ENCODE measurements at regions not wholly inside any gene's neighbourhood (a gene's known extent, or its start where the extent isn't known, plus 50 kb on each side); places are given as distances from the start of the nearest gene placed in this dataset.

DNA sequence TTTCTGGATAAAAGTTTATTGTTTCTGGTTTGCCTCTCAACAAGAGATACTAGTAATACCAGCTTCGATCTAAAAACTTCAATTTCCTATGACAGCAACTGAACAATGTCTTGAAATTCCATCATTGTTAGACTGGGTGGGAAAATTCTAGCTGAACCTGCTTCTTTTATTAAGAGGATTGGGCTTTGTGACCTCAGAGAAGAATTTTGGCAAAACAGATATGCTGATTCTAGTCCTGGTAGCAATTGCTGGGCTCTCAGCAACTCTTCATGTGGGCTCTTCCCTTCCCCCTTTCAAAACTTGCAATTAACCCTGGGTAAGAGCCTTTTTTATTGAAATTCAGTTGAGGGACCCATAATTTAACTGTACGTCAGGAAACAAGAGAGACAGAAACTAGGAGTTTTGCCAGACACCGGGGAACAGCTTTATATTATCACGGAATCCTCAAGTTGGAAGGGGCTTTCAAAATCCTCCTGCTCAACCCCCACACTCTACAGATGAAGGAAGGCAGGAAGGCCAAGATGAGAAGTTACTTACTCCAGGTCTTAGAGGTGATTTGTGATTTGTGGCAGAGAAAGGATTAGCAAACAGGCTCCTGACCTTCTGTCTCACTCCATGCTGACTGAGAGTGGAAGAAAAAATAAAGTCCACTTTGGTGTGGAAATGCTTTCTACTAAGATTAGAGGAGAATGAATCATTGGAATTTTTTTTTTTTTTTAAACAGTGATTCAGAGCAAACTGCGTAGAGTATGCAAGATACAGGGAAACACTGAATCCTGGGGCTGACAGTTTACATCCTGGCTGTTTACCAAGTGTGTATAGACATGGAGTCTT lies 239.0 kb upstream of the ATP2B1 start:
- peak; percentile 97 for DNase-seq (ENCODE audit: low read depth)
- no peak overlapping the region for H3K4me3 ChIP-seq (ENCODE audit: low read depth, low read length)
- no peak for TF ChIP-seq CTCF (IDR thresholded peaks at IDR 0.05; ENCODE audit: insufficient read depth, low read depth, low read length)

DNA sequence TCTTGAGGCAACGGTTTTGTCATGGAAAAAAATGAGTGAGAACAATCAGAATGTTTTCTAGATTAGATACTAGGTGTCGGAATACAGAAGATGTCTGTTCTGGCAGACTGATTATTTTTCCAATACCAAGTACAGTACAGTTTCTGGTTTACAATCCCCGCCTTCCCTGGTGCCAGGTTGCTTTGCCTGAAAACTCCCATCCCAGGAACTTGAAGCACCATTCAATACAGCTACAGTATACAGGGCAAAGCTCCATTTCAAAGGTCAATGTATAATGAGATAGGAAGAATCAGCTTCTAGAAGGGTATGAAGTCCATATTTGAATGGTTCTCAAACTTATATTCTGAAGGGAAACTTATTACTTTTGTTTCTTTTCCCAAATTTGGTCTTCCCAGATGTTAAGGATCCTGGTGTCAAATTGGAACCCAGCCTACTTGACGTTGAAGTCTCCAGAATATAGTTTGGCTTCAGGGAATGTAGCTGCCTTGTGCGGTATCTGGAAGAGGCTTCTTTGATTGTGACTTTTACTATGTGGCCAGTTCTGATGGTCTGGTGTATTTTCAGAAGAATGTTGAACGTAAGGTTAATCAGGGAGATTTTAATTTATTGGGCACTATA lies 238.0 kb upstream of the ATP2B1 start:
- TF ChIP-seq CTCF (IDR thresholded peaks at IDR 0.05; ENCODE audit: insufficient read depth, low read depth, low read length): no peak
- DNase-seq (ENCODE audit: low read depth): no peak
- H3K4me3 ChIP-seq (ENCODE audit: low read depth, low read length): no peak overlapping the region

GRCh38 chr12:89945123-89945522 lies 236.5 kb upstream of the ATP2B1 start:
- H3K4me3 ChIP-seq (ENCODE audit: low read depth, low read length): no peak overlapping the region
- DNase-seq (ENCODE audit: low read depth): no peak
- no peak for TF ChIP-seq CTCF (IDR thresholded peaks at IDR 0.05; ENCODE audit: insufficient read depth, low read depth, low read length)

- DNase-seq (ENCODE audit: low read depth): peak; percentile 86
- no peak for TF ChIP-seq CTCF (IDR thresholded peaks at IDR 0.05; ENCODE audit: insufficient read depth, low read depth, low read length)
- no peak overlapping the region for H3K4me3 ChIP-seq (ENCODE audit: low read depth, low read length)
Measured at GRCh38 chr12:89943463-89943862, 234.8 kb upstream of the ATP2B1 start.

DNA sequence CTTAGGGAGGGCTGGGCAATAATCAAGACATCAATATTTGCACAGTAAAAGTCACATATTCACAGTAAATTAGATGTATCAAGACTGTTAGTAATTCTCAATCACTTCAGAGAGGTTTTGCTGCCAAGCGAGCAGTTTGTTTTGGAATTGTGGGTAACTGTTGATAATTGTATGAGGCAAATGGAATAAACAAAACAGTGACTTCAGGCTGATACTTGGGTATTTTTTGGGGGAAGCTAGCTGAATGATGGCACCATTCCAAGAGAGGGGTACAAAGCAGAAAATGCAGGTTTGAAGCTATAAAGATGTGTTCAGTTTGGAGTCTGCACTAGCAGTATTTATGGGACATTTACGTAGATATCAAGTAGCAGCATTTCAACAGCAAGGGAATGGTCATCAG lies 232.8 kb upstream of the ATP2B1 start:
- no peak for DNase-seq (ENCODE audit: low read depth)
- H3K4me3 ChIP-seq (ENCODE audit: low read depth, low read length): no peak overlapping the region
- TF ChIP-seq CTCF (IDR thresholded peaks at IDR 0.05; ENCODE audit: insufficient read depth, low read depth, low read length): no peak

- DNase-seq (ENCODE audit: low read depth): no peak
- TF ChIP-seq CTCF (IDR thresholded peaks at IDR 0.05; ENCODE audit: insufficient read depth, low read depth, low read length): no peak
- no peak overlapping the region for H3K4me3 ChIP-seq (ENCODE audit: low read depth, low read length)
Measured at GRCh38 chr12:89939522-89940215, 231.0 kb upstream of the ATP2B1 start.
